NCI-H1417 treated with DMSO at 0.1 percent for 48 hours (cell line): ENCODE measurements at regions not wholly inside any gene's neighbourhood (a gene's known extent, or its start where the extent isn't known, plus 50 kb on each side); places are given as distances from the start of the nearest gene placed in this dataset.

Experiments used
- DNase-seq: peaks from one replicate; lab custom pipeline; 2025; lab: John Stamatoyannopoulos, UW

DNA sequence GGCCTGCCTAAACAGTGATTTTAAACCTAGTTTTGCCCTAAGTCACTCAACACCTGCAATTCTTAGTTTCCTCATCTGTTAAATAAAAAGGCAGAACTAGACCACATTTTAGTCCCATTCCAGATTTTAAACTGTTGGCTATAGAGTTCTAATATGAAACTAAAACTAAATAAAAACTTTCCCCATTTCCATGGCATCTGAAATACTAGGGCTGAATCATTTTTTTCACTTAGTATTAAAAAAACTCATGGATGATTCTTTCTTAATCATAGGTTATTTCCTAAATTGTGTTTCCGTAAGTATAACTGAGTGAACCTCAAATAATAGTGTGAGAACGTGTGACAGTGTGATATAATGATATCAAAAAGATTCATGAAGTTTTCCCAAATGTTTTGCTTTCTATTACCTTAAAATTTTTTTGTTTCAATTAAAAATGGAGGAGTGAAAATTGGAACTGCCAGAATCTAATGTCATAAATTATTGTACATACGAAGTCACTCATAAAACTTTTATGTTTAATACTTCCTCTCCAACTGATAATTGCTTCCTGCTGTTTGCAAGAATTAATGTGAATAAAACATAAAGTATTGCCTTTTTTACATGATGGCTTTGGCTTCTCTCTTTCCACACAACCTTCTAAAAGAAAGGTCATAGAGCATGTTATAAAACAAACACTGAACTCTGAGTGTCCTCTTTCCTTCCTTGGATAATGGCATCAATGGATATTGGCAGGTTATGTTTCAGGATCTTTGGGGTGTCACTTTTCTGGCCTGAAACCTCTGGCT lies 315.1 kb upstream of the MME start:
- DNase-seq = no peak

DNA sequence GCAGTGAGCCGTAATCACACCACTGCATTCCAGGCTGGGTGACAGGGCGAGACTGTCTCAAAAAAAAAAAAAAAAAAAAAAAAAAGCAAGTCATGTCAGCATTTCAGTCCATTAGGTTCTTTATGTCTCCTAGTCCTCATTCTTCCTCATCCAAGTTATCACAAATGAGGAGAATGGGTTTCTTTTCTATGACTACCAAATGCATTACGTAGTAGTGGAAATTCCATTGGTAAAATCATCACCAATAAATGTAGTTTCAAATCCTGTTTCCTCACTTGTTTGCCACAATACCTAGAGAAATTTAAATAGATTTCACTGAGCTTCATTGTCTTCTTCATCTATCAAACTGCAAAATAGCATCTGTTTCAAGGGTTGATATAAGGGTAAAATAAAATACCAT lies 317.6 kb upstream of the MME start:
- DNase-seq = no peak

DNA sequence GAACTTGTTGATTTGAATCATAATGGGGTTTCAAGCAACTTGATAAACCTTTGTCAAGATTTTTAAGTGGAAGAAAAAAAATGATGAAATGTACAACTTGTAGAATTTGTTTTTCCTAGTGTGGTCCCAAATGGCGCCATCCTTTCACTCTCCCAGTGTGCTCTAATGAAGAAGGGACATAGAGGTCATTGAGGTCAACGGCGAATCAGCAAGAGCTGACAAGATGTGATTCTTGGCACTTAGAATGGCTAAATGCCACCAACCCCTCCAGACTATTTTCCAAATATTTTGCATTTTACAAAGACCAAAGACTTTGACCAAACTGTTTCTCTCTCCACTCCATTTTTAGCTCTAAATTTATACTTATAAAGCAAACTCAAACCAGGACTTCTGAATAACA lies 320.2 kb upstream of the MME start:
- no peak for DNase-seq

DNA sequence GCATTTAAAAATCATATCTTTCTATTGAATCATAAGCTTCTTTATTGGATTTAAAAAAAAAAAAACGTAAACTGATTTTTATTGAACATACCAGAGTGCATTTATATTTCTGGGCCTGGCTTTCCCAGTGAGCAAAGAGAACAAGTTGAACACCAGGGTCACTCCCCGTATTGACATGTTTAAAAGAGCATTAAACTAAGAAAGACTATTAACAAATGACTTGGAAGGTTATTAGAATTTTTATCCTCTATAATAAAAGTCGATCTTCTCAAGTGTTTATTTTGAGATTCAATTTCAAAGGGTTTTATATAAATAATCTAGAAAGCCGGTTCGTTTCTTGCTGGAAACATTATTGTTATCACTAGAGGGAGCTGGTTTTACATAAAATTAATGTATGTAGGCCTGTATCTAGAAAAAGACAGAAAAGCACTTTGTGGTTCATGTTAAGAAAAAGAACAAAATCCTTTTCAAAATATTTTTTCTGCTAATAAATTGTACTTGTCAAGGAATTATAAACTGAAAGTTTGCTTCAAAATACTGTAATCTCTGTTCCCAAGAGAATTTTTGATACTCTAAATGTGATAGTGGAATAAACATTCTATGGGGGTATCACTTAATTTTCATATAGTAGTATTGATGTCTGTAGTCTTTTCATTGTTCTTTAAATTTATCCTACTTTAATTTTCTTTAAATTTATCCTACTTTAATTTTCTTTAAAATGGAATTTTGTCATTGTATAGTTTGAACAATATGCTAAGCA lies 321.8 kb upstream of the MME start:
- DNase-seq = peak; percentile 43

- DNase-seq = no peak
Observed at GRCh38 chr3:154753101-154753500, 323.1 kb upstream of the GPR149 start.

DNA sequence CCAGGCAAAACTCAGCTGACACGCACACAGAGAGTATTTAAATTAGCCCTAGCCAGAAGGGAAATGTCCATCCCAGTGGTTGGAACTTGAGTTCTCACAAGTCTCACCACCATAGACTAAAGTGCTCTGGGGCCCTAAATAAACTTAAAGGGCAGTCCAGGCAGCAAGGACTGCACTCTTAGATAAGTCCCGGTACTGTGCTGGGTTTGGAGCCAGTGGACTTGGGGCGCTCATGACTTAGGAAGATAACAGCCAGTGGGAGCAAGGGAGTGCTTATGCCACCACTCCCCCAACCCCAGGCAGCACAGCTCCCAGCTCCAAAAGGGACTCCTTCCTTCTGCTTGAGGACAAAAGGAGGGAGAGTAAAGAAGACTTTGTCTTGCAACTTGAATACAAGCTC lies 319.5 kb upstream of the GPR149 start:
- DNase-seq = no peak

DNA sequence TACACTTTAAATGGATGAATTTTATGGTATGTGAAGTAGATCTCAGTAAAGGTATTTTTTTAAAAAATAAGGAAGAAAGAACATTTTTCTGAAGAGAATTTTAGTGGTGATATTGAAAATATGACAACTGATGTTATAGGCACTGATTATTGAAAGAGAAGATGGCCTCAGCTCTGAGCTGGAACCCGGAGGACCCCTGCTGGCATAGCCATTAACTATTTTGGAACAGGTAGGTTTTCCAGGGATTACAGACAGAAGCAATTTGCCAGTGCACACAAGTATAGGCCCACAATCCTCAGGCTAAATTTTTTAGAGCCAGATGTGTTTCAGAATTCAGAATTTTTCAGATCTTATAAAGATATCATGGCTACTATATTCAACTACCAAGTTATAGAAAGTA lies 315.9 kb upstream of the GPR149 start:
- no peak for DNase-seq

GRCh38 chr3:154745122-154745521 lies 315.1 kb upstream of the GPR149 start:
- DNase-seq = no peak

DNA sequence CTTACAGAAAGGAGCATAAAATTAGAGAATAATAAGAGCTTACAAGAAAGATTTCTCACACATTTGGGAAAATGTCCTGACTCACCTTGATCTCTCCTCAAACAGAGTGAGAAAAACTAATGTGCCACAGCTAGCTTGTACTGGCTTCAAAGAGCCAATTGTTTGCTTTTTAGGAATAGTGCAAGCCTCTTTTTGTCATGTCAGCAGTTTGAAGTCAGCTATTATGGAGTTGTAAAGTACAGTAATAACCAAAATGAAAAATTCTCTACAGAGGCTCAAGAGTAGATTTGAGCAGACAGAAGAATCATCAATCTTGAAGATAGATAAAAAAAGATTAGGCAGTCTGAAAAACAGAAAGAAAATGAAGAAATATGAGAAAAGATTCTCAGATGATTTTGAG lies 313.4 kb upstream of the GPR149 start:
- DNase-seq = no peak

GRCh38 chr3:154734468-154734867 lies 304.5 kb upstream of the GPR149 start:
- no peak for DNase-seq

GRCh38 chr3:154730186-154730585 lies 300.2 kb upstream of the GPR149 start:
- no peak for DNase-seq

DNA sequence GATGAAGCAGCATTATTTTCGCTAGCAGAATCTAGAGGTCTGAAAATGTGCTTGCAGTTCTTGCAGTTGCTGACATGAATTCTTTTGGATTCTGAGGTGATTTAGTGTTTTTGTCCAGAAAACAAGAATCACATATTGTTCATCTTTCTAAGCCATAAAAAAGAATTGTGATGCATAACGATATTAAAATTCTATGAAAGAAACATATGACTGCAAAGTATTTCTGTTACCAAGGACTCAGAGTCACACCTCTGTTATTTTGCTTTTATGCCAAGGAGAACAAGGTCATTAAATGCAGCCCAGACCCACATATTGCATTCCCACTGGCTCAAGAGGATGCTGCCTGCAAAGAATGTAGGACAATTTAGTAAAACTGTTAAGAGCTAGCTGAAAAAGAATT lies 299.8 kb upstream of the GPR149 start:
- no peak for DNase-seq

GRCh38 chr3:154728285-154728684 lies 298.3 kb upstream of the GPR149 start:
- DNase-seq = no peak

- no peak for DNase-seq
Observed at GRCh38 chr3:154720921-154721320, 290.9 kb upstream of the GPR149 start.

DNA sequence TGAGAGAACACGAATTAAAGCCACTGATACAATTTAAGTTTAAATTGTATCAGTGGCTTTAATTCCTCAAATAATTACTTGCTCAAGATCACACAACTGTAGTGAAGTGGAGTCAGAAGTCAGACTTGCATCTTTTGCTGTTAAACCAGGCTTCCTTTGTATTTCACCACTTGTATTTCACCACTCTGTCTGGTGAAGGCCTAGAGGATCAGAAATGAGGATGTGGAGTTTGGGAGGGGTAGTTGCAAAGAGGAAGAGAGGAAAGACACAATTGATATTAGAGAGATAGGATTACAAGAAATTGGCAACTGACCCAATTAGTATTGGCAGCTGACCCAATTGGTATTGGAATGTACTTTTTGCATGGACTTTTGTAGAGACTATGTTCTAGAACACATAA lies 288.1 kb upstream of the GPR149 start:
- DNase-seq = no peak

- DNase-seq = no peak
Observed at GRCh38 chr3:154716170-154716569, 286.2 kb upstream of the GPR149 start.

GRCh38 chr3:154708554-154708953 lies 278.6 kb upstream of the GPR149 start:
- no peak for DNase-seq

- no peak for DNase-seq
Observed at GRCh38 chr3:154701055-154701454, 271.1 kb upstream of the GPR149 start.

GRCh38 chr3:154690413-154690812 lies 260.4 kb upstream of the GPR149 start:
- no peak for DNase-seq

GRCh38 chr3:154684440-154684839 lies 254.4 kb upstream of the GPR149 start:
- no peak for DNase-seq

DNA sequence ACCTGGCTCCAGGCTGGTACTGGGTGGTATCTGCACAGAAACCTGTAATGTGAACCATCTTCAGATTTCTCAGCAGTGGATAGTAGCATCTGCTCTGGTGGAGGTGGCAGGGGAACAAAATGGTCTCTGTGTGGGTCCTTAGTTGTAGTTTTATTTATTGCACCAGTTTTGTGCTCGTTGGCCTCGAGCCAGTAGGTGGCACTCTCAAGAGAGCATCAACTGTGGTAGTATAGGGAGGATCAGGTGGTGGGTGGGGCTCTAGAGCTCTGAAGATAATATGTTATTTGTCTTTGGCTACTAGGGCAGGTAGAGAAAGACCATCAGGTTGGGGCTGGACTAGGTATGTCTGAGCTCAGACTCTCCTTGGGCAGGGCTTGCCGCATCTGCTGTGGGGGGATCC lies 254.0 kb upstream of the GPR149 start:
- no peak for DNase-seq

GRCh38 chr3:154678041-154678654 lies 248.2 kb upstream of the GPR149 start:
- no peak for DNase-seq

DNA sequence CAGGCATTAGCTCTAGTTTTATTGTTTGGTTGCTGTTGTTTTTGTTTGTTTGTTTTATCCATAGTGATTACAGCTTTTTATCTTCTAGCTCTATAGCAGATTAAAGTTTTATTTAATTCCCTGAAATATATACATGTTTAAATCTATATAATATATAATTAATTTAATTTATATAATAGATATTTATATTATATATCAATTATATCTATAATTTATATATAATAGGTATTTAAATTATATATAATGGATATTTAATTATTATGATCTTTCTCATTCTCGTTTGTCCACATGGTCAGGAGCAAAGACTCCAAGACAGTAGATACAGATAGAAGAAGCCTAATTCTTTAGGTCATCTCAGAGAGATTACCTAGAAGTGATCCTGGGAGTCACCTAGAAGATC lies 238.8 kb upstream of the GPR149 start:
- DNase-seq = no peak
